Common myeloid progenitor, CD34-positive (primary cell): ENCODE measurements at regions not wholly inside any gene's neighbourhood (a gene's known extent, or its start where the extent isn't known, plus 50 kb on each side); places are given as distances from the start of the nearest gene placed in this dataset.

Experiments used
- CTCF ChIA-PET: fragments of 350-600 bp; sonication (Branson Sonifier 250); formaldehyde crosslinking; loops from one replicate; lab custom pipeline; 2021; ENCODE audit warnings: antibody characterized with exemption; lab: Charles Lee
- POLR2A ChIA-PET: fragments of 350-600 bp; sonication (Branson Sonifier 250); formaldehyde crosslinking; loops from one replicate; lab custom pipeline; 2021; ENCODE audit warnings: antibody characterized with exemption; lab: Charles Lee
- DNase-seq, 3 donors: peaks; one replicate each; pipeline versions ENCODE4 v3.0.0 to v3.0.0-alpha.2; 2013
- H3K27ac ChIP-seq, 2 experiments: 1 replicate in 1 of 2; 2 replicates in 1 of 2; pipeline ENCODE4 v1.7.0; 2013; ENCODE audit warnings: inconsistent platforms in 2 of 2, low read length in 2 of 2, mild to moderate bottlenecking in 2 of 2, low read depth in 1 of 2, moderate library complexity in 1 of 2; ENCODE audit not compliant: severe bottlenecking in 2 of 2, insufficient read depth in 1 of 2, poor library complexity in 1 of 2
- H3K27me3 ChIP-seq, 5 experiments: replicated peaks in 2 of 5; 1 replicate in 3 of 5; 2 replicates in 2 of 5; pipeline versions ENCODE4 v1.6.1 to v1.7.0; 2013; ENCODE audit warnings: low read length in 4 of 5, mild to moderate bottlenecking in 2 of 5, moderate library complexity in 2 of 5, inconsistent platforms in 1 of 5; ENCODE audit not compliant: insufficient read depth in 5 of 5, control insufficient read depth in 4 of 5
- H3K36me3 ChIP-seq, 4 experiments: 1 replicate in 2 of 4; 2 replicates in 2 of 4; pipeline versions ENCODE4 v1.6.1 to v1.7.0; 2013; ENCODE audit warnings: low read length in 3 of 4, control low read depth in 1 of 4, mild to moderate bottlenecking in 1 of 4; ENCODE audit not compliant: control insufficient read depth in 4 of 4, insufficient read depth in 4 of 4
- H3K4me1 ChIP-seq, 4 experiments: 1 replicate in 3 of 4; 2 replicates in 1 of 4; pipeline versions ENCODE4 v1.6.1 to v1.7.1; 2013; ENCODE audit warnings: low read length in 3 of 4, mild to moderate bottlenecking in 3 of 4, control low read depth in 1 of 4, inconsistent platforms in 1 of 4, moderate library complexity in 1 of 4; ENCODE audit not compliant: control insufficient read depth in 4 of 4, insufficient read depth in 4 of 4; ENCODE audit errors: control extremely low read depth in 1 of 4
- H3K4me3 ChIP-seq, 7 experiments: 1 replicate in 4 of 7; 2 replicates in 3 of 7; pipeline versions ENCODE4 v1.5.1 to v1.7.0; 2013; ENCODE audit warnings: mild to moderate bottlenecking in 7 of 7, low read length in 6 of 7, moderate library complexity in 6 of 7, inconsistent platforms in 2 of 7, low read depth in 2 of 7, control low read depth in 1 of 7; ENCODE audit not compliant: insufficient read depth in 4 of 7, control insufficient read depth in 1 of 7; ENCODE audit errors: extremely low read depth in 1 of 7
- H3K9me3 ChIP-seq, 5 experiments: 1 replicate in 4 of 5; 2 replicates in 1 of 5; pipeline versions ENCODE4 v1.6.1 to v1.7.1; 2013; ENCODE audit warnings: low read length in 4 of 5, mild to moderate bottlenecking in 2 of 5, inconsistent platforms in 1 of 5, low read depth in 1 of 5, moderate library complexity in 1 of 5; ENCODE audit not compliant: control insufficient read depth in 4 of 5, insufficient read depth in 2 of 5; ENCODE audit errors: control extremely low read depth in 1 of 5
- WGBS: methylation state at CpG from one replicate; pipeline ENCODE4 v1.1.5; 2013; ENCODE audit not compliant: insufficient coverage; 5-methylcytosine and 5-hydroxymethylcytosine counted together

GRCh38 chr13:26934096-26934495, 173.5 kb upstream of the GPR12 start:
- POLR2A ChIA-PET = no interaction called here
- H3K4me1 ChIP-seq = peaks cover 0 to 5% (median 2%) of the 10 kb centered on the region in 4 experiments
- no peaks in the 10 kb centered on the region for H3K9me3 ChIP-seq
- WGBS = 90% methylated on average over 5 of the region's 7 CpGs
- no peak overlapping the region for H3K4me3 ChIP-seq
- H3K27ac ChIP-seq = no peak overlapping the region
- no peak for DNase-seq
- CTCF ChIA-PET = interaction anchor here (5.4 kb wide), 1 partner anchor 228 kb away, joined by 32 read pairs; no protein-coding TSS in a partner anchor
- H3K36me3 ChIP-seq = no peaks in the 10 kb centered on the region
- peaks cover 0 to 2% (median 0%) of the 10 kb centered on the region in 5 experiments for H3K27me3 ChIP-seq

DNA sequence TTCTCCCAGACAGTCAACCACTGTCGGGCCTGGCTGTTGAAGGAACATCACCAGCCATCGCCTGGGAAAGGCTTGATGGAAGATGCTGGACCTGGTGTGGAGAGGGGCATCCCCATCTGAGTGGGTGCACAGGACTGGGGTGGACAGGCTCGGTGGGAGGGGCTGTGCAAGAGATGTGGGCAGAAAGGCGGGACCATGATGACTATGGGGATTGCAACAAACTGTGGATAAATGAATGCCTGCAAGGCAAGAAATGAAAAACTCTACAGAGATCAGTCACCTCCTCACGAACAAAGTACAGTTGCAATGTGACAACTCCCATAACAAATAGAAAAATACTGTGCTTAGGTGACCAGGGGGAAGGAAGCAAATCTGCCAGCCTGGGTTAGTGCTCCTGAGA, 171.9 kb upstream of the GPR12 start:
- Histone ChIP-seq H3K4me1 (peaks cover 0 to 5% (median 2%) of the 10 kb centered on the region in 4 experiments), H3K9me3 (no peaks in the 10 kb centered on the region), H3K4me3 (no peak overlapping the region), H3K27ac (no peak overlapping the region), H3K27me3 (peaks cover 0 to 2% (median 0%) of the 10 kb centered on the region in 5 experiments), H3K36me3 (no peaks in the 10 kb centered on the region)
- POLR2A ChIA-PET = no interaction called here
- 93% methylated on average over 2 of the region's 5 CpGs for WGBS
- CTCF ChIA-PET = interaction anchor here (0.6 to 5.4 kb wide), 4 partner anchors 13 to 1074 kb away, joined by 3 to 32 read pairs (median 3); no protein-coding TSS in a partner anchor
- DNase-seq = no peak

GRCh38 chr13:26929971-26930730, 169.6 kb upstream of the GPR12 start:
- DNase-seq = peak; percentile 67 to 75 (median 72)
- WGBS = 9% methylated on average over 10 of the region's 21 CpGs
- H3K4me1 ChIP-seq = peaks cover 0 to 5% (median 2%) of the 10 kb centered on the region in 4 experiments
- no peak overlapping the region for H3K27ac ChIP-seq
- H3K4me3 ChIP-seq = no peak overlapping the region
- no peaks in the 10 kb centered on the region for H3K36me3 ChIP-seq
- ChIA-PET POLR2A (no interaction called here), CTCF (interaction anchor here (0.6 to 5.4 kb wide), 21 partner anchors 10 to 432 kb away, joined by 3 to 32 read pairs (median 4); no protein-coding TSS in a partner anchor)
- H3K27me3 ChIP-seq = peaks cover 0 to 4% (median 0%) of the 10 kb centered on the region in 5 experiments
- no peaks in the 10 kb centered on the region for H3K9me3 ChIP-seq

- peaks cover 0 to 5% (median 2%) of the 10 kb centered on the region in 4 experiments for H3K4me1 ChIP-seq
- POLR2A ChIA-PET = no interaction called here
- 97% methylated on average over 7 of the region's 11 CpGs for WGBS
- no peak for DNase-seq
- CTCF ChIA-PET = interaction anchor here (1.0 to 3.5 kb wide), 2 partner anchors 7 to 743 kb away, joined by 3 to 13 read pairs; no protein-coding TSS in a partner anchor
- H3K36me3 ChIP-seq = no peaks in the 10 kb centered on the region
- H3K4me3 ChIP-seq = no peak overlapping the region
- H3K27ac ChIP-seq = no peak overlapping the region
- peaks cover 0 to 7% (median 0%) of the 10 kb centered on the region in 5 experiments for H3K27me3 ChIP-seq
- no peaks in the 10 kb centered on the region for H3K9me3 ChIP-seq
These were observed 166.9 kb upstream of the GPR12 start for GRCh38 chr13:26927511-26927910.

GRCh38 chr13:26926371-26926770, 165.8 kb upstream of the GPR12 start:
- no peak for DNase-seq
- WGBS = 98% methylated on average over 7 of the region's 7 CpGs
- ChIA-PET POLR2A (no interaction called here), CTCF (no interaction called here)
- Histone ChIP-seq H3K27me3 (peaks cover 0 to 11% (median 0%) of the 10 kb centered on the region in 5 experiments), H3K36me3 (no peaks in the 10 kb centered on the region), H3K4me1 (peaks cover 0 to 5% (median 2%) of the 10 kb centered on the region in 4 experiments), H3K27ac (no peak overlapping the region), H3K9me3 (no peaks in the 10 kb centered on the region), H3K4me3 (no peak overlapping the region)

GRCh38 chr13:26923824-26924605, 163.4 kb upstream of the GPR12 start:
- POLR2A ChIA-PET = no interaction called here

More at GRCh38 chr13:26923824-26924605, 163.4 kb upstream of the GPR12 start:
- no peak for DNase-seq
- no peaks in the 10 kb centered on the region for H3K36me3 ChIP-seq
- H3K27ac ChIP-seq = no peak overlapping the region
- H3K4me3 ChIP-seq = no peak overlapping the region
- peaks cover 0 to 15% (median 0%) of the 10 kb centered on the region in 5 experiments for H3K27me3 ChIP-seq
- no peaks in the 10 kb centered on the region for H3K9me3 ChIP-seq
- CTCF ChIA-PET = interaction anchor here (0.7 to 1.3 kb wide), 3 partner anchors 9 to 226 kb away, joined by 3 to 4 read pairs (median 4); no protein-coding TSS in a partner anchor
- no peaks in the 10 kb centered on the region for H3K4me1 ChIP-seq
- WGBS = 31% methylated on average over 5 of the region's 7 CpGs
